HG02885 (cell line): ENCODE measurements at regions not wholly inside any gene's neighbourhood (a gene's known extent, or its start where the extent isn't known, plus 50 kb on each side); places are given as distances from the start of the nearest gene placed in this dataset.
"Not testable (repeated sequence)": the region's sequence is repeated elsewhere in the genome, so short reads cannot be mapped to it uniquely, and the experiment has no call there.

ENCODE experiments used
- ATAC-seq: cut with Tn5 transposase; IDR thresholded peaks from one replicate; pipeline ENCODE4 v1.9.1; 2021; ENCODE audit warnings: mild to moderate bottlenecking; ENCODE audit not compliant: unreplicated experiment, poor library complexity

- no peak for ATAC-seq
These were observed 144.0 kb upstream of the RPS23 start for GRCh38 chr5:82422001-82422740.

- ATAC-seq, result no peak
These were observed 143.0 kb upstream of the RPS23 start for GRCh38 chr5:82421119-82421518.

DNA sequence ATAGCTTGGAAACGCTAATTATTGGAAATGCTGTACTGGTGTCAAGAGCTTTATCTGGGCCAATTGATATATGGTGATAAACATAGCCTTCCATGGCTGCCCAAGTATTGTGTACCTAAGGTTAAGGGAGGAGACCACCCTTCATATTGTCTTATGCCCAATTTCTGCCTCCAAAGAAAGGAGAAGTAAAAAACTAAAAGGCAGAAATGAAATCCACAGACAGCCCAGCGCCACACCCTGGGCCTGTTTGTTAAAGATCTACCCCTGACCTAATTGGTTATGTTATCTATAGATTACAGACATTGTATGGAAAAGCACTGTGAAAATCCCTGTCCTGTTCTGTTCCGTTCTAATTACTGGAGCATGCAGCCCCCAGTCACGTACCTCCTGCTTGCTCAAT lies 142.4 kb upstream of the RPS23 start:
- not testable (repeated sequence) for ATAC-seq

DNA sequence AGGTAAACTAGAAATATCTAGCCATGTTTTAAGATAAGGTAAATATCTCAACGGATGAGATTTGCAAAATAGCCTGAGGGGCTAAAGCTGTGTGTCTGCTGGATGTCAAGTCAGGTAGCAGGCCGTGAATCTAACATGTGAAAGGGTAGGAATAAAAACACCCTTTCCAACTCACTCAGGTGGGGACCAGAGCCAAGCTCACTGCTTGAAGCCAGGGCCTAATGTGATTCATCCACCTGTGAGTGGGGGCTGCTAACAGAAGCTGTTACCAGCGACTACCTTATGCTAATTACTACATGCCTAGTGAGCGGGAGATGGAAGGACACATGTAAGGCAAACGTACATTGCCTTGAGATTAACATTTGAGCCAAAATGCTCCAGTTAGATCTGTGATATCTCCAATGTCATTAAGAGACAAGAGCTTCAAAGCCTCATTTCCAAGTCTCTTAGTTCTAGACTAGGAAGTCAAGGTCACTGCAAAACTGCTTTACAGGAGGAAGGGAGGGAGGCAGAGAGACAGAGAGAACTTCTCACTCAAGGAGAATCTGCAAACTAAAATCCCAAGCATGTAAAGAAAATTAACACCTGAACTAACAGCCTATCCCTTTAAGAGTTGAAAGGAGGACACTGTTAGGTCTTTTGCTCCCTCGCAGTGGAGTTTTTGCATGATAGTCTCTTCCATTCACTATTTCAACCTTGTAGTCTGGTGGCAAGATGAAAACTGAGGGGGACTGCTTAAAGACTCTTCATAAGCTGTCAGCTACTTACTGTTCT lies 141.6 kb upstream of the RPS23 start:
- ATAC-seq, result no peak

DNA sequence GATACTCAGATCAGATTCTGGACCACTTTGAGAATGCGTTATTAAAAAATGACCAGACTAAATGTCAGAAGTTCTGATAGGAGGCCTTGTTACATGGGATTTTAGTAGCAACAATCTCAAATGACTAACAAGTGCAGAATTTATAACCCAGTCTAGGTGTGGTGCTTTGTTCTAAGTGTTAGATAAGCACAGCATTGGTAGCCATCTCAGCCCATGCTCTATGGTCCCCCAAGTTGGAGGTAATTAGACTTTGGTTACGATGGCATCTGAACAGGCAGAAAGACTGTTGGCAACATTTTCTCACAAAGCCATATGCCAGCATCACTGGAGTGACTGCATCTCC lies 140.4 kb upstream of the RPS23 start:
- no peak for ATAC-seq

GRCh38 chr5:82417776-82418607 lies 139.8 kb upstream of the RPS23 start:
- ATAC-seq, result no peak

GRCh38 chr5:82416512-82416911 lies 138.4 kb upstream of the RPS23 start:
- ATAC-seq, result no peak

DNA sequence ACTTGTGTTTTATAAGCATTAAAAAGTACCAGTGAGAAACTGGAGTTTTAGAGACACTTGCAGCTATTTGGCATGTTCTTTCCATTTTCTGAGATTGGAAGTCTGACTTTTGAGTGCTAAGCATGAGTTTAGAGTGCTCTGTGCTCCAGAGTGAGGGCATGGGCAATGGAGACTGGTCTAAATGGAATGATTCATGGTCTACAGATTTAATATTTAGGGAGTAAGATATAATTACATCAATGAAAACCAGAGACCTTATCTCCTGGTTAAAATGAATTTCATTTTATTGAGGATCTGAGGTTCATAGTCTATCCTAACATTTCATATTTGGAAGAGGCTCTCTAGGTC lies 135.9 kb upstream of the RPS23 start:
- ATAC-seq, result no peak

GRCh38 chr5:82413302-82414040 lies 135.3 kb upstream of the RPS23 start:
- no peak for ATAC-seq

DNA sequence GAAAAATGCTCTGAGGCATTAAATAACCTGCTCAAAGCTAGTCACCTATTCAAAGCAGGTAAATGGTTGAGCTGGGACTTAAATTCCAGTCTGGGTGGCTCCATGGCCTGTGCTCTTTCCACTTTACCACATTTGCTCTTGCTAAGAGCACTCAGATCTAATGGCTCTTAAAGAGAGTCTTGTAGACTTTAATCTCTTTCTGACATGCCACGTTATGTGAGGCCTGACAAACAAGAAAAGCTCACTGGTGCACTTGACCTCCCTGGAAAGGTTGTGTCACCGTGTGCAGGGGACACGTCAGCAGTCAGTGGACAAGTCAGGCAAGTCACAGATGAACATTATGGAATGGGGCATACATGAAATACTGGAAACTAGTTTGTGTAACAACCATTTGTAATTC lies 129.9 kb upstream of the RPS23 start:
- no peak for ATAC-seq

- ATAC-seq, result no peak
These were observed 128.1 kb upstream of the RPS23 start for GRCh38 chr5:82406205-82406773.

GRCh38 chr5:82405618-82406204 lies 127.6 kb upstream of the RPS23 start:
- no peak for ATAC-seq

GRCh38 chr5:82405161-82405560 lies 127.0 kb upstream of the RPS23 start:
- ATAC-seq, result no peak

GRCh38 chr5:82404382-82404945 lies 126.3 kb upstream of the RPS23 start:
- no peak for ATAC-seq

- ATAC-seq, result no peak
These were observed 125.6 kb upstream of the RPS23 start for GRCh38 chr5:82403724-82404123.

DNA sequence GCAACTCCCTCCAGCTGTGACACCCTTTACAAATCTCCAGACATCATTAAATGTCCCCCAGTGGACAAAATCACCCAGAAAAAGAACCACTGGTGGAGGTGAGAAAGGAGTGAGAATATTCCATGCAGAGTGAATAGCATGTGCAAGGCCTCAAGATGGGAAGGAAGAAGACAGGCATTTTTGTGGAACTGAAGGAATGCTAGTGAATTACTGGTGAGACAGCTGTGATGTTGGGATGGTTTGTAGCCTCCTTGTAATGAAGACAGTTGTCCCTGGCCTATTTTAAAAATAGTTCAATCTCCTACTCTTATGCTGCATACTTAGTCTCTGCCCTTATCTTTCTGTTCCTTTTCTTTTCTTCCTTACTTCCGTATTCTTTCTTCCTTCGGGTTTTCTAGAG lies 124.9 kb upstream of the RPS23 start:
- no peak for ATAC-seq

DNA sequence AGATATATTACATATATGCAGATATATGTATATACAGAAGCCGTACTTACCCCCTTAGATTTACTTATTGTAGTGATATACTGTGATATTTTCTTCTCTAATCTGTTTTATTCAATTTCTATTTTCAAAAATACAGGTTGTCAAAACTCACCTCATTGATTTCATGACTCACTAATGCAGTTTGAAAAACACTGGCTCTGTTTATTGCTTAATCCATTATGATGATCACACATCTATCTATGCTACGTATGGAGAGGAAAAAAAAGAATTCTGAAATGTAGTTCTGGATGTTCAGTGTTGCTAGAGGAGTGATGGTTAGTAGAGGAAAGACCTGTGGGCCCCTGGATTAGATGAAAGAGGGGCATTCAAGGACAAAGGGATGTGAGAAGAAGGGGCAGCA lies 121.0 kb upstream of the RPS23 start:
- ATAC-seq, result no peak

DNA sequence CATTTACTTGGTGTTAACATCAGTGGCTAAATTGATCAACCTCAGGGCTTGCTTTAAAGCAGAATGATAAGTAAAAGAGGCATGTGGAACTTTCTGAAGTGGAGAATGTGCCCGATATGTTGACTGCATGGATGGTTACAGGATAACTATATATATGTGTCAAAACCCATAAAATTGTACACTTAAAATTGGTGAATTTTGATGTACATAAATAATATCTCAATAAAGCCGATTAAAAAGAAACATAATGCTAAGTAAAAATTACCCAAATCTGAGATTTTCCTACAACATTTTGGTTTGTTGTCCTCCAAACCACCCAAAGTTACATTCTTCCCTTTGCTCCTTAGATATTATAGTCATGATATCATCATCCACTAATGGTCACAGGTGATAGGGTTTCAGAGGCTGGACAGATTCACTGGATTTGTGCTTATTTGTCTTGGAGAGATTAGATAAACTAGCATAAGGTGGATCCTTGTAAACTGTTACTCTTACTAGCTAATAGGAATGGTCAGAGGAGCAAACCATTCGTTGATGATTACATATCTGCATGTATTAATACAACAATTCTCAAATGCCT lies 119.7 kb upstream of the RPS23 start:
- no peak for ATAC-seq

DNA sequence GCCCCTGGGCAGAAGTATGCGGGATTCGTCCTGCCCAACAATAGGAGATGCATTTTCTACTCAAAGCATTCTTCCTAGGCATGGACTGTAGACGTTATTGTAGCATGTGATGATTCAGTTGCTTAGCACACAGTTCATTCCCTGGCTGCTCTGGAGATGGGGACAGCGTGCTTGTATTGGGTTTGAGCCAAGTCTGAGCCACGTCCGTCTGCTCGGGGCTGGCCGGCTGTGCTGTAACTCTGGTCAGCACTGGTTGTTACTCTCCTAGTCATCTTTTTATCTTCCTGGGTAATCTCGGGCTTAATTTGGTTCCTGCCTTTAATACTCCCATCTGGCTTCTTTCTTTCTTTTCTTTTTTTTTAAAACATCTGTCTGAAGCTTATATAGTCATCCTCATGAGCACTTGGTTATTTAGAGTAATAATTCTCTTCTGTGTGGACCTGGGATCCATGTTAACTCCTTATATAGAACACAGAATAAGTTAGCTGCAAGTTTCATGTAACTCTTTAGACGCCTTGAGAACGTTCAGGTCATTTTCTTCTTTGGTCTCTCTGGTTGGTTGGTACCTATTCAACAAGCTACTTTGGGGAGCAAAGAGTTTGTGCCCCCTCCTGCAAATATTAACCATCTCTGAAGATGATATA lies 118.8 kb upstream of the RPS23 start:
- no peak for ATAC-seq
